ENCODE measurements at regions not wholly inside any gene's neighbourhood (a gene's known extent, or its start where the extent isn't known, plus 50 kb on each side); places are given as distances from the start of the nearest gene placed in this dataset.
A peak's percentile ranks its signal among the peaks of the same experiment; 100 is the strongest.

DNA sequence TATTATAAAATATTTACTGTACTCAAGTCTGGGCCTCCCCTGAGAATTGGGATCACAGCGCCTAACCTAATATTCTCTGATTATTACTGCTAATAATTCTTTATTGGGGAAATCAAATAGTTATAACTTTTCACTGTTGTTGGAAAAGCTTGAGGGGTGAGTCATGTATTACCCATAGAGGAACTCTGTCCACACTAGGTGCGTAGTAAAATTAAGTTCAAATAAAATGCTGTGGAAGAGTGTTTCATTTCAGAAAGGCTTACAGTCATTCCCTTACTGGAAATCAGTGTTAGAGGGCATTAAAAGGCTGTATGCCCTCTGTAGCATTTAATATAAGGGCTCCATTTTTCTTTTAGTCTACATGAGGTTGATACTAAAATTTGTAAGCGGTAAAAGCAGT is 135.0 kb upstream of the NFIA start:
- Mint-ChIP-seq H3K9me3 (no peaks in the 10 kb centered on the region), H3K27ac (no peak overlapping the region), H3K4me1 (peaks cover 37% of the 10 kb centered on the region), H3K27me3 (ENCODE audit: low read depth) (no peaks in the 10 kb centered on the region; the same call in 1 of the 2 replicates), H3K36me3 (no peaks in the 10 kb centered on the region), H3K4me3 (no peak overlapping the region)
- DNase-seq (ENCODE audit: low spot score) (no peak), ATAC-seq (no peak)
- no peak for TF ChIP-seq ZNF317 (CRISPR knock-in tag; IDR thresholded peaks at IDR 0.05; ENCODE audit: borderline replicate concordance, low read depth)
- TF ChIP-seq, protein P1, sequence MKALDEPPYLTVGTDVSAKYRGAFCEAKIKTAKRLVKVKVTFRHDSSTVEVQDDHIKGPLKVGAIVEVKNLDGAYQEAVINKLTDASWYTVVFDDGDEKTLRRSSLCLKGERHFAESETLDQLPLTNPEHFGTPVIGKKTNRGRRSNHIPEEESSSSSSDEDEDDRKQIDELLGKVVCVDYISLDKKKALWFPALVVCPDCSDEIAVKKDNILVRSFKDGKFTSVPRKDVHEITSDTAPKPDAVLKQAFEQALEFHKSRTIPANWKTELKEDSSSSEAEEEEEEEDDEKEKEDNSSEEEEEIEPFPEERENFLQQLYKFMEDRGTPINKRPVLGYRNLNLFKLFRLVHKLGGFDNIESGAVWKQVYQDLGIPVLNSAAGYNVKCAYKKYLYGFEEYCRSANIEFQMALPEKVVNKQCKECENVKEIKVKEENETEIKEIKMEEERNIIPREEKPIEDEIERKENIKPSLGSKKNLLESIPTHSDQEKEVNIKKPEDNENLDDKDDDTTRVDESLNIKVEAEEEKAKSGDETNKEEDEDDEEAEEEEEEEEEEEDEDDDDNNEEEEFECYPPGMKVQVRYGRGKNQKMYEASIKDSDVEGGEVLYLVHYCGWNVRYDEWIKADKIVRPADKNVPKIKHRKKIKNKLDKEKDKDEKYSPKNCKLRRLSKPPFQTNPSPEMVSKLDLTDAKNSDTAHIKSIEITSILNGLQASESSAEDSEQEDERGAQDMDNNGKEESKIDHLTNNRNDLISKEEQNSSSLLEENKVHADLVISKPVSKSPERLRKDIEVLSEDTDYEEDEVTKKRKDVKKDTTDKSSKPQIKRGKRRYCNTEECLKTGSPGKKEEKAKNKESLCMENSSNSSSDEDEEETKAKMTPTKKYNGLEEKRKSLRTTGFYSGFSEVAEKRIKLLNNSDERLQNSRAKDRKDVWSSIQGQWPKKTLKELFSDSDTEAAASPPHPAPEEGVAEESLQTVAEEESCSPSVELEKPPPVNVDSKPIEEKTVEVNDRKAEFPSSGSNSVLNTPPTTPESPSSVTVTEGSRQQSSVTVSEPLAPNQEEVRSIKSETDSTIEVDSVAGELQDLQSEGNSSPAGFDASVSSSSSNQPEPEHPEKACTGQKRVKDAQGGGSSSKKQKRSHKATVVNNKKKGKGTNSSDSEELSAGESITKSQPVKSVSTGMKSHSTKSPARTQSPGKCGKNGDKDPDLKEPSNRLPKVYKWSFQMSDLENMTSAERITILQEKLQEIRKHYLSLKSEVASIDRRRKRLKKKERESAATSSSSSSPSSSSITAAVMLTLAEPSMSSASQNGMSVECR (CRISPR knock-in tag; IDR thresholded peaks at IDR 0.05; ENCODE audit: borderline replicate concordance): no peak
- no peak for TF ChIP-seq SOX15 (CRISPR knock-in tag; IDR thresholded peaks at IDR 0.05)
- no peak for TF ChIP-seq ZNF232 (CRISPR knock-in tag; IDR thresholded peaks at IDR 0.05)
- CTCF ChIA-PET: no interaction called here
- POLR2A ChIA-PET: no interaction called here

DNA sequence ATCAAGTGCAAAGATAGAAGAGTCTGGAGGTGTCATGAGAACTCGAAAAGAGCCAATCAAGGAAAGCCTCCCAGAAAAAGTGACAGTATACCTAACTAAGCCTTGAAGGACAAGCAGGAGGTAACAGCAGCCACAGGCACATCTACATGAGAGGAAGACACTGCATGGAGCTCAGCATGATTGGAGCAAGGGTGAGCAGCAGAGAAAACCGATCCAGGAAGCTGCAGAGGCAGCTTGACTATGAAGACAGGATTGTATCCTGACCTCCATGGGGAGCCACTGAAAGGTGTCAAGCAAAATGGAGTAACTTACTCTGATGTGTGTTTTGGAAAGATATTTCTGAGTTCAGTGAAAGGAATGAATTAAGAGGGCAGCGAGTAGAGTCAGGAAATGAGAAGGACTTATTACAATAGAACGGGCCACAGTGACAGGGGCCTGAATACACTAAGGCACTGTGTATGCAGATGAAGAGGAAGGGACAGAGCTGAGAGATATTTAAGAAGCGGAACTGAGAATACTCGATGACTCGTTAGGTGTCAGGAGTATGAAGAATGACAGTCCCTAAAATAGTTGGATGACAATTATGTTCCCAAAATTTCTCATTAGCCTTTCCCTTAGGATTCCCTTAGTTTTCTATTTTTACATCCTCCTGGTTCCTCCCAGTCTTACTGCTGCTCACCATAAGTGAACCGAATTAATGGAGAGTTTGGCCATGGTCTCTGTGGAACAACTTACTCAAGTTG is 139.3 kb upstream of the NFIA start:
- POLR2A ChIA-PET: no interaction called here
- H3K27ac Mint-ChIP-seq: peak overlapping the region; percentile 18; the same call in 1 of the 2 replicates
- H3K4me1 Mint-ChIP-seq: peaks cover 54% of the 10 kb centered on the region
- H3K27me3 Mint-ChIP-seq (ENCODE audit: low read depth): peaks cover 5% of the 10 kb centered on the region
- H3K4me3 Mint-ChIP-seq: no peak overlapping the region
- CTCF ChIA-PET: interaction anchor here (1.2 kb wide), 1 partner anchor 100 kb away, joined by 3 read pairs; no protein-coding TSS in a partner anchor
- ATAC-seq (peak; percentile 85), DNase-seq (ENCODE audit: low spot score) (no peak)
- no peaks in the 10 kb centered on the region for H3K36me3 Mint-ChIP-seq
- no peaks in the 10 kb centered on the region for H3K9me3 Mint-ChIP-seq
- no peak for TF ChIP-seq TEAD4 (CRISPR knock-in tag; IDR thresholded peaks at IDR 0.05)
- TF ChIP-seq ZNF423 (CRISPR knock-in tag; IDR thresholded peaks at IDR 0.05): peak; percentile 61
- TF ChIP-seq ZNF317 (CRISPR knock-in tag; IDR thresholded peaks at IDR 0.05; ENCODE audit: borderline replicate concordance, low read depth): no peak
- TF ChIP-seq FOXK1 (CRISPR knock-in tag; IDR thresholded peaks at IDR 0.05): no peak
- 0 out of 2 replicates have a peak, but pooled peaks have one; percentile 53 for TF ChIP-seq ZNF121 (CRISPR knock-in tag; IDR thresholded peaks at IDR 0.05)
- no peak for TF ChIP-seq ZNF232 (CRISPR knock-in tag; IDR thresholded peaks at IDR 0.05)
- TF ChIP-seq, protein P2, sequence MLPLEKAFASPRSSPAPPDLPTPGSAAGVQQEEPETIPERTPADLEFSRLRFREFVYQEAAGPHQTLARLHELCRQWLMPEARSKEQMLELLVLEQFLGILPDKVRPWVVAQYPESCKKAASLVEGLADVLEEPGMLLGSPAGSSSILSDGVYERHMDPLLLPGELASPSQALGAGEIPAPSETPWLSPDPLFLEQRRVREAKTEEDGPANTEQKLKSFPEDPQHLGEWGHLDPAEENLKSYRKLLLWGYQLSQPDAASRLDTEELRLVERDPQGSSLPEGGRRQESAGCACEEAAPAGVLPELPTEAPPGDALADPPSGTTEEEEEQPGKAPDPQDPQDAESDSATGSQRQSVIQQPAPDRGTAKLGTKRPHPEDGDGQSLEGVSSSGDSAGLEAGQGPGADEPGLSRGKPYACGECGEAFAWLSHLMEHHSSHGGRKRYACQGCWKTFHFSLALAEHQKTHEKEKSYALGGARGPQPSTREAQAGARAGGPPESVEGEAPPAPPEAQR (CRISPR knock-in tag; IDR thresholded peaks at IDR 0.05): peak; percentile 26; the same call in 1 of the 2 replicates

DNA sequence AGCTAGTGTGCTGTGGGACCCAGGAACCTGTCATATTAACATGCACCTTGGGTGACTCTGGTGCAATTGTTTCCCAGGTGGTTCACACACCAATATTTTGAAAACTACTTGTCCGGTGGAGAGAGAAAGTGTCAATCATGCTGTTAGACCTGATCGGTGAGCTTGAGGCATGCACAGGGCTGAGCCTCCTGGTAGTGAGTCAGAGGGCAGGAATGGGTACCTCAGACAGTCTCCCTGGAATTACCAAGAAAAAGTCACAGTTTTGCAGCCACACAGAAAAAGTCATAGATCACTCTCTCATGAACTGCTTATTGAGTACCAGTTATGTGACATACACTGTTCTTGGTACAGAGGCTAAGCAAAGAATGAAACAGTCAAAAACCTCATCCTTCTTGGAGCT is 140.1 kb upstream of the NFIA start:
- H3K4me1 Mint-ChIP-seq: peaks cover 62% of the 10 kb centered on the region
- no peak for TF ChIP-seq JUN (CRISPR knock-in tag; IDR thresholded peaks at IDR 0.05)
- no peak for TF ChIP-seq ZBTB21 (CRISPR knock-in tag; IDR thresholded peaks at IDR 0.05; ENCODE audit: borderline replicate concordance)
- TF ChIP-seq ESRRA (CRISPR knock-in tag; IDR thresholded peaks at IDR 0.05; ENCODE audit: borderline replicate concordance): no peak
- TF ChIP-seq, protein P3, sequence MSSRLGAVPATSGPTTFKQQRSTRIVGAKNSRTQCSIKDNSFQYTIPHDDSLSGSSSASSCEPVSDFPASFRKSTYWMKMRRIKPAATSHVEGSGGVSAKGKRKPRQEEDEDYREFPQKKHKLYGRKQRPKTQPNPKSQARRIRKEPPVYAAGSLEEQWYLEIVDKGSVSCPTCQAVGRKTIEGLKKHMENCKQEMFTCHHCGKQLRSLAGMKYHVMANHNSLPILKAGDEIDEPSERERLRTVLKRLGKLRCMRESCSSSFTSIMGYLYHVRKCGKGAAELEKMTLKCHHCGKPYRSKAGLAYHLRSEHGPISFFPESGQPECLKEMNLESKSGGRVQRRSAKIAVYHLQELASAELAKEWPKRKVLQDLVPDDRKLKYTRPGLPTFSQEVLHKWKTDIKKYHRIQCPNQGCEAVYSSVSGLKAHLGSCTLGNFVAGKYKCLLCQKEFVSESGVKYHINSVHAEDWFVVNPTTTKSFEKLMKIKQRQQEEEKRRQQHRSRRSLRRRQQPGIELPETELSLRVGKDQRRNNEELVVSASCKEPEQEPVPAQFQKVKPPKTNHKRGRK (CRISPR knock-in tag; IDR thresholded peaks at IDR 0.05; ENCODE audit: borderline replicate concordance): no peak
- no peak for TF ChIP-seq GTF2I (CRISPR knock-in tag; conservative IDR thresholded peaks at IDR 0.05)
- no peak for TF ChIP-seq NR2C2 (CRISPR knock-in tag; IDR thresholded peaks at IDR 0.05)
- TF ChIP-seq GRHL2 (CRISPR knock-in tag; IDR thresholded peaks at IDR 0.05; ENCODE audit: insufficient replicate concordance, severe bottlenecking): no peak
- TF ChIP-seq, protein P4, sequence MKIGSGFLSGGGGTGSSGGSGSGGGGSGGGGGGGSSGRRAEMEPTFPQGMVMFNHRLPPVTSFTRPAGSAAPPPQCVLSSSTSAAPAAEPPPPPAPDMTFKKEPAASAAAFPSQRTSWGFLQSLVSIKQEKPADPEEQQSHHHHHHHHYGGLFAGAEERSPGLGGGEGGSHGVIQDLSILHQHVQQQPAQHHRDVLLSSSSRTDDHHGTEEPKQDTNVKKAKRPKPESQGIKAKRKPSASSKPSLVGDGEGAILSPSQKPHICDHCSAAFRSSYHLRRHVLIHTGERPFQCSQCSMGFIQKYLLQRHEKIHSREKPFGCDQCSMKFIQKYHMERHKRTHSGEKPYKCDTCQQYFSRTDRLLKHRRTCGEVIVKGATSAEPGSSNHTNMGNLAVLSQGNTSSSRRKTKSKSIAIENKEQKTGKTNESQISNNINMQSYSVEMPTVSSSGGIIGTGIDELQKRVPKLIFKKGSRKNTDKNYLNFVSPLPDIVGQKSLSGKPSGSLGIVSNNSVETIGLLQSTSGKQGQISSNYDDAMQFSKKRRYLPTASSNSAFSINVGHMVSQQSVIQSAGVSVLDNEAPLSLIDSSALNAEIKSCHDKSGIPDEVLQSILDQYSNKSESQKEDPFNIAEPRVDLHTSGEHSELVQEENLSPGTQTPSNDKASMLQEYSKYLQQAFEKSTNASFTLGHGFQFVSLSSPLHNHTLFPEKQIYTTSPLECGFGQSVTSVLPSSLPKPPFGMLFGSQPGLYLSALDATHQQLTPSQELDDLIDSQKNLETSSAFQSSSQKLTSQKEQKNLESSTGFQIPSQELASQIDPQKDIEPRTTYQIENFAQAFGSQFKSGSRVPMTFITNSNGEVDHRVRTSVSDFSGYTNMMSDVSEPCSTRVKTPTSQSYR (CRISPR knock-in tag; IDR thresholded peaks at IDR 0.05): no peak
- TF ChIP-seq, protein P5, sequence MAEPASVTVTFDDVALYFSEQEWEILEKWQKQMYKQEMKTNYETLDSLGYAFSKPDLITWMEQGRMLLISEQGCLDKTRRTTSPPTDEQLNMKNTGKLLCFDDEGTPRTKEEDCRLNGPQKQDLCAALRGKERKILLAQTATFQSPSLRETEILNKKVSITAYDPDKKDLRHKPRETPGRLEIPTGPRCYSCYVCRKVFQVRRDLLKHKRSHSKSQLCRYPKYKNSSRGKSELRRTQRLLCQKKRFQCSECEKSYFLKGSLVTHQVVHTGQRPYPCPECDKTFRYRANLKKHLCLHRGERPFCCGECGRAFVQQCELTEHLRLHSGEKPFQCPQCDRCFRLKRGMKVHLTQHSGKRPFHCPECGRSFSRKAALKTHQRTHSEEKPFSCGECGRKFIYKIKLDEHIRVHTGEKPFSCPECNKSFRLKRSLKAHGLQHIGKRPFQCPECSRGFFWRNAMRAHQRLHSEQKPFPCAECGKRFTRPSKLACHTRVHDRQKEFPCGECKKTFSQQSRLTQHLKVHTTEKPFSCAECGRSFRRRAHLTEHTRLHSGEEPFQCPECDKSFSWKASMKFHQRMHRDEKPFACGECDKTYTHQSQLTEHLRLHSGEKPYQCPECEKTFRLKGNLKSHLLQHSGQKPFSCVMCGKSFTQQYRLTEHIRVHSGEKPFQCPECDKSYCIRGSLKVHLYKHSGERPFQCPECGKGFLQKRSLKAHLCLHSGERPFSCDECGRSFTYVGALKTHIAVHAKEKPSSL (CRISPR knock-in tag; conservative IDR thresholded peaks at IDR 0.05): no peak
- TF ChIP-seq NFATC4 (CRISPR knock-in tag; IDR thresholded peaks at IDR 0.05): no peak
- no peak for DNase-seq (ENCODE audit: low spot score)
- POLR2A ChIA-PET: no interaction called here
- no peaks in the 10 kb centered on the region for H3K9me3 Mint-ChIP-seq
- H3K27me3 Mint-ChIP-seq (ENCODE audit: low read depth): peaks cover 13% of the 10 kb centered on the region
- no peaks in the 10 kb centered on the region for H3K36me3 Mint-ChIP-seq
- no peak overlapping the region for H3K4me3 Mint-ChIP-seq
- CTCF ChIA-PET: interaction anchor here (1.2 kb wide), 1 partner anchor 101 kb away, joined by 3 read pairs; no protein-coding TSS in a partner anchor
- ATAC-seq: no peak; the same call in 1 of the 2 replicates
- H3K27ac Mint-ChIP-seq: no peak overlapping the region
